Activated T-helper 2 cell treated with anti-CD3 and anti-CD28 coated beads, Interferon-gamma antibody, Interleukin-2, Interleukin-4, amounts not matched to agents 10 μg/mL and 5 μg/mL and 100 μg/mL, durations not matched to agents 14 hours and 24 hours and 36 hours (primary cell): ENCODE measurements at regions not wholly inside any gene's neighbourhood (a gene's known extent, or its start where the extent isn't known, plus 50 kb on each side); places are given as distances from the start of the nearest gene placed in this dataset.

ENCODE experiments used
- DNase-seq: peaks from one replicate; pipeline ENCODE4 v3.0.0; 2021; ENCODE audit warnings: low spot score
- H3K27ac Mint-ChIP-seq: one replicate; pipeline ENCODE4 v1.8.0; 2021; ENCODE audit warnings: mixed read lengths
- H3K27me3 Mint-ChIP-seq: one replicate; pipeline ENCODE4 v1.8.0; 2021; ENCODE audit warnings: low read depth, mixed read lengths
- H3K36me3 Mint-ChIP-seq: one replicate; pipeline ENCODE4 v1.8.0; 2021; ENCODE audit warnings: low read depth, mixed read lengths
- H3K4me1 Mint-ChIP-seq: one replicate; pipeline ENCODE4 v1.8.0; 2021; ENCODE audit warnings: low read depth, mixed read lengths
- H3K4me3 Mint-ChIP-seq: one replicate; pipeline ENCODE4 v1.8.0; 2021; ENCODE audit warnings: low read depth, mild to moderate bottlenecking, moderate library complexity, mixed read lengths
- H3K9me3 Mint-ChIP-seq: one replicate; pipeline ENCODE4 v1.8.0; 2021; ENCODE audit warnings: mixed read lengths
- intact Hi-C: fragments of 100-400 bp; cut with micrococcal nuclease; formaldehyde crosslinking; loops from one replicate; pipeline ENCODE4 v1.15.1; 2023

GRCh38 chr3:8204331-8204730 lies 297.3 kb upstream of the LMCD1 start:
- no peak overlapping the region for H3K27ac Mint-ChIP-seq
- H3K4me1 Mint-ChIP-seq, result no peaks in the 10 kb centered on the region
- no peak overlapping the region for H3K4me3 Mint-ChIP-seq
- no peak for DNase-seq
- H3K27me3 Mint-ChIP-seq, result no peaks in the 10 kb centered on the region
- H3K36me3 Mint-ChIP-seq, result no peaks in the 10 kb centered on the region
- no peaks in the 10 kb centered on the region for H3K9me3 Mint-ChIP-seq
- intact Hi-C loops, result no loop called here

- no peak overlapping the region for H3K4me3 Mint-ChIP-seq
- no peak for DNase-seq
- intact Hi-C loops, result no loop called here
- no peaks in the 10 kb centered on the region for H3K9me3 Mint-ChIP-seq
- H3K4me1 Mint-ChIP-seq, result no peaks in the 10 kb centered on the region
- H3K27me3 Mint-ChIP-seq, result no peaks in the 10 kb centered on the region
- H3K27ac Mint-ChIP-seq, result no peak overlapping the region
- H3K36me3 Mint-ChIP-seq, result no peaks in the 10 kb centered on the region
Observed at GRCh38 chr3:8204853-8205650, 296.6 kb upstream of the LMCD1 start.

DNA sequence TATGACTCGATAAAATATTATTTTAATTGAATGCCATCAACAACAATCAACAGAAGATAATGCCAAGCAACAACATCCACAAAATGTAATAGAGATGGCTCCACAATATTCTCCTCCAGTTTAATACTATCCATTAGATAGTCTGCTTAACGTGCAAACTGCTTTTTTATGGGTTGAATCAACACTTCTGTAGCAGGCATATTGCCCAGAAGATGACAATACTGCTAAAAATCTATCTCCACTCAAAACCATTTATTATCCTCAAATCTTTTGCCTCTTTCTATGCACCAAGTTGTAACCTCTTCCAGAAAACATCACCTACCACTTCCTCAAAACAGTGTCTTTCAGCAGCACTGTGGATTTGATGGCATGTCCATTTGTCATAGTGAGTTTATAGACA lies 295.7 kb upstream of the LMCD1 start:
- Mint-ChIP-seq H3K4me3 (no peak overlapping the region), H3K27me3 (no peaks in the 10 kb centered on the region), H3K27ac (no peak overlapping the region), H3K4me1 (no peaks in the 10 kb centered on the region), H3K36me3 (no peaks in the 10 kb centered on the region), H3K9me3 (no peaks in the 10 kb centered on the region)
- DNase-seq, result no peak
- intact Hi-C loops, result no loop called here

GRCh38 chr3:8206971-8207617 lies 294.5 kb upstream of the LMCD1 start:
- H3K4me1 Mint-ChIP-seq, result no peaks in the 10 kb centered on the region
- H3K9me3 Mint-ChIP-seq, result no peaks in the 10 kb centered on the region
- no peak for DNase-seq
- no peaks in the 10 kb centered on the region for H3K27me3 Mint-ChIP-seq
- no peak overlapping the region for H3K4me3 Mint-ChIP-seq
- intact Hi-C loops, result no loop called here
- H3K36me3 Mint-ChIP-seq, result no peaks in the 10 kb centered on the region
- H3K27ac Mint-ChIP-seq, result no peak overlapping the region

- Mint-ChIP-seq H3K4me1 (no peaks in the 10 kb centered on the region), H3K27me3 (no peaks in the 10 kb centered on the region), H3K4me3 (no peak overlapping the region), H3K9me3 (no peaks in the 10 kb centered on the region), H3K36me3 (no peaks in the 10 kb centered on the region), H3K27ac (no peak overlapping the region)
- intact Hi-C loops, result no loop called here
- no peak for DNase-seq
Observed at GRCh38 chr3:8210882-8211341, 290.7 kb upstream of the LMCD1 start.

DNA sequence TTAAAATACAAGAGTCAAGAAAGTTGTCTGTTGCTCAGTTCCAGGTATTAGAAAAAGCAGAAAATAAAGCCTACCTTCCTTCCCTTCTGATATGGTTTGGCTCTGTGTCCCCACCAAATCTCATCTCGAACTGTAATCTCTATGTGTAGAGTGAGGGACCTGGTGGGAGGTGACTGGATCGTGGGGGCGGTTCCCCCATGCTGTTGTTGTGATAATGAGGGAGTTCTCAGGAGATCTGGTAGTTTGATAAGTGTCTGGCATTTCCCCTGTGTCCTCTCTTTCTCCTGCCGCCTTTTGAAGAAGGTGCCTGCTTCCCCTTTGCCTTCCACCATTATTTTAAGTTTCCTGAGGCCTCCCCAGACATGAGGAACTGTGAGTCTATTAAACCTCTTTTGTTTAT lies 288.8 kb upstream of the LMCD1 start:
- H3K36me3 Mint-ChIP-seq, result no peaks in the 10 kb centered on the region
- H3K27ac Mint-ChIP-seq, result no peak overlapping the region
- H3K27me3 Mint-ChIP-seq, result no peaks in the 10 kb centered on the region
- intact Hi-C loops, result no loop called here
- DNase-seq, result no peak
- no peak overlapping the region for H3K4me3 Mint-ChIP-seq
- no peaks in the 10 kb centered on the region for H3K4me1 Mint-ChIP-seq
- H3K9me3 Mint-ChIP-seq, result no peaks in the 10 kb centered on the region

DNA sequence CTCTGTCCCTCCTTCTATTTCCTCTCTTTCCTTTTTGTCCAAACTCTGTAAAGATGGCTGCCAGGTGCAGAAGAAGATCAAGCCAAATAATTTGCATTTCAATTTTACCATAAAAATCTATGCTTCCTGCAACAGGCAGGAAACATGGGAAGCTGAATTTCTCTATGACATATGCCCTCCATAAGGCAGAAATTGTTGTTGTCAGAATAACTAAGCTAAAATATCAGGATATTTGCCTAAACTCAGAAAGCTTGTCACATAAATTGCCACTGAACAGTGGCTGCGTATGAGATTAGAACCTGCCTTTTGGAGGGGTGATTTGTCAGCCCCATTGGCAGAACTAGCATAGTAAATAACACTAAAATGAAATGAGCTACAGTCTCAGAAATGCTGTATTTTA lies 288.3 kb upstream of the LMCD1 start:
- H3K9me3 Mint-ChIP-seq, result no peaks in the 10 kb centered on the region
- H3K4me1 Mint-ChIP-seq, result no peaks in the 10 kb centered on the region

DNA sequence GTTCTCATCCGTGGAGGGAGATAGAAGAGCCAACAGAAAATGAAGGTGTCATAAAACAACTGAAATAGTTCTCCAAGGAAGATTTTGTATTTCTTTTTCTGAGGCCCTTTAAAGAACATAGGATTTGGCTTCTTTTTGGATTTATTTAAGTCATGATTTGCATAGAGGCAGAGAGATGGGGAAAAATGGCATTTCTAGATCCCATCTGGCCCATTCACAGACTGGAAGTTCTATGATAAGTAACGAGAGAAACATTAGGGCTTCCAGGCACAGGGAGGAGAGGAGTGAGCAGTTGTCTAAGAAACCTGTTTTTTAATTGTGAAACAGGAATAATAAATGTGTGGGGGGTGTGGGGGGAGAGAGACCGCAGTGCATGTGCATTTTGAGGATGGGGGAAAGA lies 285.8 kb upstream of the LMCD1 start:
- no peaks in the 10 kb centered on the region for H3K36me3 Mint-ChIP-seq
- no peak overlapping the region for H3K4me3 Mint-ChIP-seq
- no peak overlapping the region for H3K27ac Mint-ChIP-seq
- intact Hi-C loops, result no loop called here
- no peaks in the 10 kb centered on the region for H3K9me3 Mint-ChIP-seq
- no peak for DNase-seq
- no peaks in the 10 kb centered on the region for H3K4me1 Mint-ChIP-seq
- no peaks in the 10 kb centered on the region for H3K27me3 Mint-ChIP-seq

More for the DNA sequence above, 288.3 kb upstream of the LMCD1 start:
- H3K27me3 Mint-ChIP-seq, result no peaks in the 10 kb centered on the region
- H3K4me3 Mint-ChIP-seq, result no peak overlapping the region
- no peak overlapping the region for H3K27ac Mint-ChIP-seq
- intact Hi-C loops, result no loop called here
- H3K36me3 Mint-ChIP-seq, result no peaks in the 10 kb centered on the region
- no peak for DNase-seq

DNA sequence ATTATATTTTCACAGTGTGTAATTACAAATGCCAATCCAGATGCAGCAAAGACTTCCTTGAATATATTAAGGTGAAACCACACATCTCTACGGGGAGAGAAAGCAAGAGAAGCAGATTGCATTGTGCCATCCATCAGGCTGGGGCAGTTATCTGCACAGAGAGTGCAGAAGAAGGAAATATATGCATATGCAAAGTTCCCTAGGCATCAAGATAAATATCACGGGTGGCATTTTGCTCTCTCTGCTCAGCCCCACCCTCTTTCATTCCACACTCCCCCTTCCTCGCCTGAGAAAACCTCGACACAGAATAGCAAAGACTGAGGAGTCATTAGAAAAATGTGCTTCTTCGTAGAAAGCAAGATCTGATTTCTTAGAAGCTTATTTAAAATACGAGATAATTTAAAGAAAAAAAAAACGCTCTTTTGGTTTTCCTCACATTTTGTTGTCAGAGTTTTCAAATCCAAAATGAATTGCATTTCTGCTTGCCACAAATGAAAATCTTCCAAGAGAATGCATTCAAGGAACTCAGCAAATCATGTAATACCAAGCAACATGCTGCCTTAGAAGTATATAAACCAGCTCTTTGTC lies 283.2 kb upstream of the LMCD1 start:
- Mint-ChIP-seq H3K4me3 (no peak overlapping the region), H3K27ac (no peak overlapping the region), H3K36me3 (no peaks in the 10 kb centered on the region), H3K27me3 (no peaks in the 10 kb centered on the region), H3K9me3 (no peaks in the 10 kb centered on the region), H3K4me1 (no peaks in the 10 kb centered on the region)
- no peak for DNase-seq
- intact Hi-C loops, result no loop called here

- Mint-ChIP-seq H3K27me3 (no peaks in the 10 kb centered on the region), H3K36me3 (no peaks in the 10 kb centered on the region), H3K4me3 (no peak overlapping the region), H3K27ac (no peak overlapping the region), H3K4me1 (no peaks in the 10 kb centered on the region), H3K9me3 (no peaks in the 10 kb centered on the region)
- intact Hi-C loops, result no loop called here
- DNase-seq, result no peak
Observed at GRCh38 chr3:8220291-8220690, 281.3 kb upstream of the LMCD1 start.

GRCh38 chr3:8223766-8224165 lies 277.9 kb upstream of the LMCD1 start:
- no peaks in the 10 kb centered on the region for H3K9me3 Mint-ChIP-seq
- intact Hi-C loops, result no loop called here
- no peak for DNase-seq
- H3K27me3 Mint-ChIP-seq, result no peaks in the 10 kb centered on the region
- H3K27ac Mint-ChIP-seq, result no peak overlapping the region
- no peaks in the 10 kb centered on the region for H3K4me1 Mint-ChIP-seq
- H3K36me3 Mint-ChIP-seq, result no peaks in the 10 kb centered on the region
- H3K4me3 Mint-ChIP-seq, result no peak overlapping the region

DNA sequence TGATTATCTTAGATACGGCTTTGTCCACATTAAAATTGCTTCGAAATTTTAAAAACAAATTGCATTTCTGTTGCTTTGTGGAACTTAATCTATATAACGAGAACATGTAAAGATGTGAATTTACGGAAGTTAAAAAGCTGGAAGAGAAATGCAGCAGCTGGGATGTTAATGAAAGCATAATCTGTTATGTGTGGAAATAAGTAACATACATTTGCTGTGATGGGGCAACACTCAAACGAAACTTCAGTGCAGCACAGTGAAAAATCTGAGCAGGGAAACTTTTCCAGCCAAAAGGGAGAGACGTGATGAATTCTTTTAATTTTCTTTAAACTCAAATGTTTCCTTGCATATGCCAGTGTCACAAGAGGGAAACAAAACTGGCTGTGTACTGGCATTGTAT lies 276.7 kb upstream of the LMCD1 start:
- H3K36me3 Mint-ChIP-seq, result no peaks in the 10 kb centered on the region
- DNase-seq, result no peak
- H3K27ac Mint-ChIP-seq, result no peak overlapping the region
- H3K4me3 Mint-ChIP-seq, result no peak overlapping the region
- H3K4me1 Mint-ChIP-seq, result no peaks in the 10 kb centered on the region
- intact Hi-C loops, result no loop called here
- H3K27me3 Mint-ChIP-seq, result no peaks in the 10 kb centered on the region
- no peaks in the 10 kb centered on the region for H3K9me3 Mint-ChIP-seq

GRCh38 chr3:8233938-8234337 lies 267.7 kb upstream of the LMCD1 start:
- DNase-seq, result no peak
- H3K4me1 Mint-ChIP-seq, result no peaks in the 10 kb centered on the region
- no peaks in the 10 kb centered on the region for H3K9me3 Mint-ChIP-seq
- no peak overlapping the region for H3K4me3 Mint-ChIP-seq
- H3K27ac Mint-ChIP-seq, result no peak overlapping the region
- intact Hi-C loops, result no loop called here
- peaks cover 2% of the 10 kb centered on the region for H3K27me3 Mint-ChIP-seq
- H3K36me3 Mint-ChIP-seq, result no peaks in the 10 kb centered on the region
